ENCODE measurements at regions not wholly inside any gene's neighbourhood (a gene's known extent, or its start where the extent isn't known, plus 50 kb on each side); places are given as distances from the start of the nearest gene placed in this dataset.

DNA sequence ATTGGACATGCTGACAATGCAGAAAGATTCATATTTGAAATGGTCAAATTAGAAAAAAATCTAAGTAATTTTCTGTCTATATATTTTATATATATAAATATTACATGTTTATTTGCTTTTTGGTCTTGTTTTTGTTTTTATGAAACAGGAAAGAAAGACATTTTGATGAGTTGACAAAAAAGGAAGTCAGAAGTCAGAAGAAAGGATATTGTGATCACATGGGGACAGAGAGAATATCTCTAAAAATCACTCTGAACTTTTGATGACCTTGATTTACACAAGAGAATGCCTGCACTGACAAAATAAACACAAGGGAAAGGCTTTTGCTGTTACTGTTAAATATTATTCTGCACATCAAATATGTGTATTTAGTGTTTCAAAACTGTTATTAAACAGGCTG is 811.2 kb downstream of the SI start:
- H3K4me2 ChIP-seq, result no peak overlapping the region
- H3K36me3 ChIP-seq, result no peaks in the 10 kb centered on the region
- H3K27me3 ChIP-seq, result no peaks in the 10 kb centered on the region
- no peaks in the 10 kb centered on the region for H4K20me1 ChIP-seq
- no peaks in the 10 kb centered on the region for H3K9me3 ChIP-seq
- no peak for TF ChIP-seq Cebpa-rat (IDR thresholded peaks at IDR 0.05)
- H3K4me3 ChIP-seq, result no peak overlapping the region
- peaks cover 6% of the 10 kb centered on the region; the same call in 1 of the 2 replicates for H3K4me1 ChIP-seq
- no peak overlapping the region for H3K27ac ChIP-seq
- no peak overlapping the region for H3K9ac ChIP-seq

- Histone ChIP-seq H3K4me3 (no peak overlapping the region), H3K27me3 (no peaks in the 10 kb centered on the region), H3K27ac (no peak overlapping the region), H3K4me1 (no peaks in the 10 kb centered on the region), H3K9ac (no peak overlapping the region), H3K9me3 (no peaks in the 10 kb centered on the region), H3K4me2 (no peak overlapping the region), H3K36me3 (no peaks in the 10 kb centered on the region), H4K20me1 (no peaks in the 10 kb centered on the region)
- TF ChIP-seq Cebpa-rat (IDR thresholded peaks at IDR 0.05), result no peak
Observed at GRCh38 chr3:164250923-164251322, 827.4 kb downstream of the SI start.

- Histone ChIP-seq H3K9ac (no peak overlapping the region), H4K20me1 (no peaks in the 10 kb centered on the region)
- no peak for TF ChIP-seq Cebpa-rat (IDR thresholded peaks at IDR 0.05)
Observed at GRCh38 chr3:164236851-164237250, 841.4 kb downstream of the SI start.

GRCh38 chr3:164235289-164236028 is 842.8 kb downstream of the SI start:
- no peak overlapping the region for H3K4me2 ChIP-seq
- no peaks in the 10 kb centered on the region for H3K27me3 ChIP-seq

More at GRCh38 chr3:164236851-164237250, 841.4 kb downstream of the SI start:
- no peaks in the 10 kb centered on the region for H3K36me3 ChIP-seq
- no peak overlapping the region for H3K27ac ChIP-seq
- no peaks in the 10 kb centered on the region for H3K9me3 ChIP-seq
- no peak overlapping the region for H3K4me2 ChIP-seq
- no peaks in the 10 kb centered on the region for H3K27me3 ChIP-seq
- no peak overlapping the region for H3K4me3 ChIP-seq
- H3K4me1 ChIP-seq, result no peaks in the 10 kb centered on the region

GRCh38 chr3:164233951-164234350 is 844.3 kb downstream of the SI start:
- Histone ChIP-seq H3K4me2 (no peak overlapping the region), H3K9me3 (no peaks in the 10 kb centered on the region), H3K36me3 (no peaks in the 10 kb centered on the region), H3K9ac (no peak overlapping the region), H3K4me1 (no peaks in the 10 kb centered on the region), H3K27ac (no peak overlapping the region), H3K4me3 (no peak overlapping the region), H4K20me1 (no peaks in the 10 kb centered on the region), H3K27me3 (no peaks in the 10 kb centered on the region)
- TF ChIP-seq Cebpa-rat (IDR thresholded peaks at IDR 0.05), result no peak

More at GRCh38 chr3:164235289-164236028, 842.8 kb downstream of the SI start:
- H4K20me1 ChIP-seq, result no peaks in the 10 kb centered on the region
- no peak for TF ChIP-seq Cebpa-rat (IDR thresholded peaks at IDR 0.05)
- no peaks in the 10 kb centered on the region for H3K9me3 ChIP-seq
- H3K27ac ChIP-seq, result no peak overlapping the region
- no peaks in the 10 kb centered on the region for H3K4me1 ChIP-seq
- H3K4me3 ChIP-seq, result no peak overlapping the region
- H3K9ac ChIP-seq, result no peak overlapping the region
- H3K36me3 ChIP-seq, result no peaks in the 10 kb centered on the region

GRCh38 chr3:164231718-164232117 is 846.6 kb downstream of the SI start:
- Histone ChIP-seq H3K36me3 (no peaks in the 10 kb centered on the region), H3K4me1 (no peaks in the 10 kb centered on the region), H3K4me3 (no peak overlapping the region), H4K20me1 (no peaks in the 10 kb centered on the region), H3K9me3 (no peaks in the 10 kb centered on the region), H3K27me3 (no peaks in the 10 kb centered on the region), H3K4me2 (no peak overlapping the region), H3K27ac (no peak overlapping the region), H3K9ac (no peak overlapping the region)
- no peak for TF ChIP-seq Cebpa-rat (IDR thresholded peaks at IDR 0.05)

- Histone ChIP-seq H3K4me1 (no peaks in the 10 kb centered on the region), H3K27me3 (no peaks in the 10 kb centered on the region), H4K20me1 (no peaks in the 10 kb centered on the region), H3K9me3 (no peaks in the 10 kb centered on the region), H3K36me3 (no peaks in the 10 kb centered on the region), H3K4me2 (no peak overlapping the region), H3K9ac (no peak overlapping the region), H3K4me3 (no peak overlapping the region), H3K27ac (no peak overlapping the region)
- no peak for TF ChIP-seq Cebpa-rat (IDR thresholded peaks at IDR 0.05)
Observed at GRCh38 chr3:164230385-164231094, 847.8 kb downstream of the SI start.

DNA sequence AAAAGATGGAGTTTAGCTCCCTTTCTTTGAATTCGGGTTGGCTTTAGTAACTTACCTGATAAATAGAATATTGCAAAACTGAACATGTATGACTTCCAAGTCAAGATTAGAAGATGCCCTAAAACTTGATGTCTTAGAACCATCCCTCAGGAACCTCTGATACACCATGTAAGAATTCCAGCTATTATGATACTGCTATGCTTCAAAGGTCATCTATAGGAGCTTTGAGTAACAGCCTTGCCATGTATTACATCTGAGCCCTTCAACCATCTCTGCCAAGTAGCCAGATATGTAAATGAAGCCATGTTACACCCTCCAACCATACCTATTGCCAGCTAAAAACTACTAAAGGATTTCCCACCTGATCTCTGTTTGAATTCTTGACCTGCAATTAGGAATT is 854.2 kb downstream of the SI start:
- Histone ChIP-seq H3K4me1 (no peaks in the 10 kb centered on the region), H3K36me3 (no peaks in the 10 kb centered on the region), H4K20me1 (no peaks in the 10 kb centered on the region), H3K9ac (no peak overlapping the region), H3K27me3 (no peaks in the 10 kb centered on the region), H3K4me2 (no peak overlapping the region), H3K27ac (no peak overlapping the region), H3K9me3 (no peaks in the 10 kb centered on the region), H3K4me3 (no peak overlapping the region)
- no peak for TF ChIP-seq Cebpa-rat (IDR thresholded peaks at IDR 0.05)

DNA sequence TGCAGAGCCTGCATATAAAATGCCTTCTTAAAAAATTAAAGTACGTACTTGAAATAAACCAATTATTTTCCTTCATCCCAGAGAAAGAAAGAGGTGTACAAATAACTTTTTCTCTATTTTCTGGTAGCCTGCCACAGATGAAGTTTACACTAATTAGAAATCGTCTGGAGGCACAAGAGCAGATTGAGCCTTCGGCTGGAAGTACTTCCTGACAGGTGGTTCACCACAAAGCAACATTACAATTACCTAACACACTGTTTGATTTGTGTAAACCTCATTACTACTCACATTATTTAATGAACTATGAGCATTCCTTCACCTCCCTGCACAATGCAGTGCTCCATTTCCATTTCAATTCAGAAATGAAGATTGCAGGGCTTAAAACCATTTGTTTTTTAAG is 856.1 kb downstream of the SI start:
- no peak overlapping the region for H3K4me2 ChIP-seq
- no peak overlapping the region for H3K9ac ChIP-seq
- no peaks in the 10 kb centered on the region for H3K27me3 ChIP-seq
- no peak overlapping the region for H3K4me3 ChIP-seq
- TF ChIP-seq Cebpa-rat (IDR thresholded peaks at IDR 0.05), result no peak
- no peak overlapping the region for H3K27ac ChIP-seq
- H3K9me3 ChIP-seq, result no peaks in the 10 kb centered on the region
- H3K36me3 ChIP-seq, result no peaks in the 10 kb centered on the region
- no peaks in the 10 kb centered on the region for H3K4me1 ChIP-seq
- H4K20me1 ChIP-seq, result no peaks in the 10 kb centered on the region

GRCh38 chr3:164221297-164221696 is 857.0 kb downstream of the SI start:
- Histone ChIP-seq H3K27me3 (no peaks in the 10 kb centered on the region), H3K4me3 (no peak overlapping the region), H3K36me3 (no peaks in the 10 kb centered on the region), H4K20me1 (no peaks in the 10 kb centered on the region), H3K4me2 (no peak overlapping the region), H3K27ac (no peak overlapping the region), H3K4me1 (no peaks in the 10 kb centered on the region), H3K9ac (no peak overlapping the region), H3K9me3 (no peaks in the 10 kb centered on the region)
- no peak for TF ChIP-seq Cebpa-rat (IDR thresholded peaks at IDR 0.05)

Data from BLaER1 (cell line).